OCI-LY3 (cell line): ENCODE measurements at regions not wholly inside any gene's neighbourhood (a gene's known extent, or its start where the extent isn't known, plus 50 kb on each side); places are given as distances from the start of the nearest gene placed in this dataset.

Source experiments
- CTCF ChIP-seq: fragments of 200-600, 300-600 bp; sonication (generic); IDR thresholded peaks from 2 replicates; pipeline ENCODE4 v1.5.1; 2014; ENCODE audit warnings: antibody characterized with exemption, low read length, low read depth
- EZH2phosphoT487 ChIP-seq: fragments of 200-600 bp; shearing (Covaris generic); IDR thresholded peaks from 2 replicates; pipeline ENCODE4 v1.6.1; 2018; ENCODE audit warnings: antibody characterized with exemption, mixed run types, low read depth

DNA sequence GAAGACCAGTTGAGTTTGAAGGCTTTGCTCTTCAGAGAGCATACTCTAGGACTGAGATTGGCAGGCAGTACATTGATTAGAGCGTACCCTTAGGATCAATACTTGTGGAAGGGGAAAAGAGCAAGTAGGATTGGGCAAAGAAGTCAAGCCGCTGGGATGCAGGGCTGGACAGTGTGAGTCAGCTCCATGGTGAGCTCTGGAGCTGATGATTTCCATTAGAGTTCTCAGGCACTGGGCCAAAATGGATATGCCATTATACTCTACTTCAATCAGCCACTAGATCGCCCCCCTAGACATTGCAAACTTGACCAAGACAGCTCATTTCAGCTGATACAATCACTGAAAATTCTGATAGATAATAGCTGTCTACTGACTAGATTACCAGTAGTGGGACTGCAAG lies 432.7 kb upstream of the ALCAM start:
- TF ChIP-seq CTCF (no peak), EZH2phosphoT487 (no peak)
